Skeletal muscle tissue (tissue), 3 donors: ENCODE measurements at regions not wholly inside any gene's neighbourhood (a gene's known extent, or its start where the extent isn't known, plus 50 kb on each side); places are given as distances from the start of the nearest gene placed in this dataset.

Experiments
- H3K27ac ChIP-seq: one replicate; pipeline ENCODE4 v1.7.0; 2013; ENCODE audit warnings: mild to moderate bottlenecking, low read depth, low read length, inconsistent platforms
- H3K27me3 ChIP-seq, 3 donors: one replicate each; pipeline ENCODE4 v1.7.0; 2013; ENCODE audit warnings: low read length in 3 of 3; ENCODE audit not compliant: control insufficient read depth in 3 of 3, insufficient read depth in 3 of 3
- H3K36me3 ChIP-seq, 3 donors: one replicate each; pipeline ENCODE4 v1.7.0; 2013; ENCODE audit warnings: low read length in 3 of 3; ENCODE audit not compliant: control insufficient read depth in 3 of 3, insufficient read depth in 3 of 3
- H3K4me1 ChIP-seq, 3 donors: one replicate each; pipeline ENCODE4 v1.7.0; 2013; ENCODE audit warnings: low read length in 3 of 3, mild to moderate bottlenecking in 3 of 3; ENCODE audit not compliant: control insufficient read depth in 3 of 3, insufficient read depth in 3 of 3
- H3K4me3 ChIP-seq, 3 donors: one replicate each; pipeline ENCODE4 v1.7.0; 2013; ENCODE audit warnings: low read length in 3 of 3
- H3K9ac ChIP-seq, 3 donors: one replicate each; pipeline ENCODE4 v1.7.0; 2013; ENCODE audit warnings: low read length in 3 of 3, mild to moderate bottlenecking in 3 of 3, moderate library complexity in 2 of 3, low read depth in 1 of 3
- H3K9me3 ChIP-seq, 3 donors: one replicate each; pipeline ENCODE4 v1.7.0; 2013; ENCODE audit warnings: low read length in 3 of 3; ENCODE audit not compliant: control insufficient read depth in 3 of 3
- donor health status: Osteomylitis.

DNA sequence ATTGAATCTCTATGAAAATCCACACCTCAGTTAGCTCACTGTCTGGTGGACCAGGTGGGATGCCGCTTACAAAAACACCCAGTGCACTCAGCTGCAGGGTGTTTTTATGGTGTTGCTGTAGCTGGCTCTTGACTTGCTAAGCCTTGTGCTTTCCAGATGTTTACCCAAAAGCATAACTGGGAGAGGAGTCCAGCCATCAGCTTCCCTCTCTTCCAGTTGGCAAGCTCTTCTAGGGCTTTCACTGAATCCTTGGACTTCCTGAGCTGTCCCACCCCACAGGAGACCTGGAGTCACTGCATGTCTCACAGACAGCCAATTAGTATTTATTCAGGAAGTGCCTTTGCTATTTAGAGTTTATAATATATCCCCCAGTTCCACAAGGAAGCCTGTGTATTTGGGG, 210.9 kb downstream of the FNDC1 start:
- H3K27ac ChIP-seq, result no peak overlapping the region
- no peak overlapping the region for H3K9ac ChIP-seq
- H3K4me1 ChIP-seq, result peaks cover 0 to 4% (median 4%) of the 10 kb centered on the region in 3 donors
- no peak overlapping the region for H3K4me3 ChIP-seq
- H3K36me3 ChIP-seq, result no peaks in the 10 kb centered on the region
- H3K27me3 ChIP-seq, result no peaks in the 10 kb centered on the region
- no peaks in the 10 kb centered on the region for H3K9me3 ChIP-seq

DNA sequence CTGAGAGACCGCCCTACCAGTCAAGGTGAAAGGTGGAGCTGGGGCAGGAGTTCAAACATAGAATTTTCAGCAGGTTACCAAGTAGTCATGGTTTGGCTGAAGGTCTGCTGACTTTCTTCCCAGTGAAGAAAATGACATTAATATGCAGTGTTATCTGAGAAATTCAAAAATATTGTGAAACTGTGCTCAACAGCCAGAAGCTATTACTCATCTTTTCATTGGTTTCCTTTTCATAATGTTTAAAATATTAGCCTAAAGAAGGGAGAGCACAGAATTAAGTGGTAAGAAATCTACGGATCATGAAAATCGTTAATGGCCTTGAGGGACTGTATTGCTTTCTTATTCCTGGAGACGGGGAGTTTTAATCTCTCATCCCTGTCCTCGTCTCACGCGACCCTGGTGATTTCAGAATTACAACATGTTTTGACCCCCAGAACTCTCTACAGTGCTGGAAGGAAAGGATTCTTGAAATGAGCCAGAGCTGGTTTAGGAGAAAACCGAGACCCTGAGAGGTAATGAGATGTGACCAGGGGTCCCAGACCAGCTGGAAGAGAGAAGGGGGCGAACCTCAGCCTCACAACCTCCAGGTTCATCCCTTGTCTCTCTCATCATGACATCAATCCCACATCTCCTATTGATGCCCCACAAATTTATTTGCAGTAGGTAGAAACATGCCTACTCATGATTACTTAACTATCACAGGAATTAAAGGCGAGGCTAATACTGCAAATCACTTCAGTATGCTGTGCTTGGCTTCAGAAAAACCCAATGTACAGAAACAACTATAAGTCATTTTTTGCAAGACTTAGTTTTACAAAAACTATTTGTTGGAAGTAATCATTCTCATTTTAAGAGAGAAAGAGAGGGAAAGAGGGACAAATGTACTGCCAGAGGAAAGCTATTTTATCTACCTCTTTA, 209.5 kb downstream of the FNDC1 start:
- peaks cover 0 to 4% (median 4%) of the 10 kb centered on the region in 3 donors for H3K4me1 ChIP-seq

DNA sequence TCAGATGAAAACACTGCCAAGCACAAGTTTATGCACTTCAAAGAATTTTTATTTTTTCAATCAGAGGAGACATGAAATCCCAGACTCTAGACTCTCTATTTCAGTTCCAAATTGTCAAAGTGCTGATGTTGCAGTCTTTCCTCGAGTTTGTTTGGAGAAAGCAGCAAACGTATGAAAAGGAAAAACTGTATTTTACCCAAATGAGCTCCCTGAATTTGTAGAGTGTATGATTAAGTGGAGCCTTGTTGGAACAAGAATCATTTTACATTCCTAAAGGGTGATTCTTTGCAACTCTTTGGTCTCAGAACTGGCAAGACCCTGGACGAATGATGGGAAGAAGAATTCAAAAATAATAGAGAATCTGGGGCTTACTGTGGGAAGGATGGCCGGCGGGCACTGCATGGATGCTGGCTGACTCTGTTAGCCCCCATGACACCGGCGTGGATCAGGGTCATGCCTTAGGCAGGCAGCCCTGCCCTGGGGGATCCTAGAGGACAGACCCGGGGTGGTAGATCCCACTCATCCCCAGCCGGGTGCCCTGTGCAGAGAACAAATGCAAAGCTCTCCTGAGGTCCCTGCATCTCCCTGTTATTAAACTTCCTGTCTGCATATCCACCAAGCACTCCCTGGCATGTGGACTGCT, 207.4 kb downstream of the FNDC1 start:
- H3K27ac ChIP-seq, result peak overlapping the region; percentile 51

More for the DNA sequence above, 209.5 kb downstream of the FNDC1 start:
- H3K4me3 ChIP-seq, result no peak overlapping the region
- H3K36me3 ChIP-seq, result no peaks in the 10 kb centered on the region
- no peaks in the 10 kb centered on the region for H3K9me3 ChIP-seq
- H3K27ac ChIP-seq, result no peak overlapping the region
- H3K27me3 ChIP-seq, result peaks cover 0 to 4% (median 0%) of the 10 kb centered on the region in 3 donors
- H3K9ac ChIP-seq, result no peak overlapping the region

DNA sequence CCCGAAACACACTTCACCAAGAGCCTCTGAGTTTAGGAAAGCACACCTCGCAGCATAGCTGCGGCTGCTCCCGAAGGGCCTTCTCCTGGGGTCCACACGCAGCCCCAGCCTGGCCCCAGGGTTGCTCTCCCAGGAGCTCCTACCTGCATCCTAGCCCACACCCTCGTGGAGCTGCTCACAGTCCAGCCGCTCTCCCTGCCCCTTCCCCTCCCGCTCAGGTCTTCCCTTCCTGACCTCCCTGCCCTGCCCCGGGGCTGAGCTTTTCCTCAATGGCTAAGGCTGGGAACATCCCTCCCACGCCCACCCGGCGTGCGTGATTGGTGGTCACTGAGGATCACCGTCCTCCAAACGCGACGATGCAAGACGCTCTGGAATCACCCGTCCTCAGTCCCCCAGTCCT, 205.8 kb downstream of the FNDC1 start:
- H3K4me3 ChIP-seq, result no peak overlapping the region
- H3K27ac ChIP-seq, result no peak overlapping the region
- H3K9ac ChIP-seq, result no peak overlapping the region
- H3K9me3 ChIP-seq, result no peaks in the 10 kb centered on the region
- H3K36me3 ChIP-seq, result no peaks in the 10 kb centered on the region
- H3K27me3 ChIP-seq, result peaks cover 0 to 4% (median 0%) of the 10 kb centered on the region in 3 donors
- peaks cover 0 to 4% (median 4%) of the 10 kb centered on the region in 3 donors for H3K4me1 ChIP-seq

More for the DNA sequence above, 207.4 kb downstream of the FNDC1 start:
- H3K4me3 ChIP-seq, result no peak overlapping the region
- H3K36me3 ChIP-seq, result no peaks in the 10 kb centered on the region
- peaks cover 0 to 4% (median 4%) of the 10 kb centered on the region in 3 donors for H3K4me1 ChIP-seq
- H3K9me3 ChIP-seq, result no peaks in the 10 kb centered on the region
- peaks cover 0 to 4% (median 0%) of the 10 kb centered on the region in 3 donors for H3K27me3 ChIP-seq
- H3K9ac ChIP-seq, result no peak overlapping the region

DNA sequence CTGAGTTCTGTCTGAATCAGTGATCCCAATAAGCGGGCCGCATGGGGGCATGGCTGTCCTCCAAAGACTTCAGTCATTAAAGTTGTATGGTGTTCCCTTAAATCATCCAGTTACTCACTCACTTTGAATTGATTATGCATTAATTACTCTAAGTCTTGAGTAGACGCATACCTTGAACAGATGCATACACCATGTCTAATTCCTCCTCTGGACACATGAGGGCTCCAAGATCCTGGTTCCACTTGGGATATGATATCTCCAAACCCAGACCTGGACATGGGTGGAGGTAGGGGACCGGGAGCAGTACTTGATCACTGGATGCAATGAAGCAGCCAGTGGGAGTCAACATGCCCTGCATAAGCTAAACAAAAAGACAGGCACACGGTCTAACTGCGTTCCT, 204.5 kb downstream of the FNDC1 start:
- Histone ChIP-seq H3K36me3 (no peaks in the 10 kb centered on the region), H3K4me1 (peaks cover 0 to 4% (median 4%) of the 10 kb centered on the region in 3 donors), H3K9me3 (no peaks in the 10 kb centered on the region)

DNA sequence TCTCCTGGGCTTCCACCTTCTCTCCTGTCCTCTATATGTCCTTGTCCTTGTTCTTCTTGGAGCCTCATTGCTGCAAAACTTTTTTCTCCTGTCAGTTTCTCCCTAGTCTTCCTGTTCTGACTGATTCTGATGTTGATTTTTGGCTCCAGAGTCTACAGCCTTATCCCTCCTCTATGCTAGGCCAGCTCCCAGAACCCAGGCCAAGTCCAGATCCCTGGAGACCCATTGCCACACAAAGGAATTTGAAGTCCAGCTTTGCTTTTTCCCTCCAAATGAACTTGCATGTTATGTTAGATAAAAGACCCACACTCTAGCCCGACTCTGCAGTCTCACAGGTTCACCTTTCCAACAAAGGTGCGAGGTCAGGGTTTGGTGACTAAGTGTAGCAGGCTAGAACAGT, 203.1 kb downstream of the FNDC1 start:
- no peak overlapping the region for H3K4me3 ChIP-seq

More for the DNA sequence above, 204.5 kb downstream of the FNDC1 start:
- no peak overlapping the region for H3K9ac ChIP-seq
- peaks cover 0 to 4% (median 0%) of the 10 kb centered on the region in 3 donors for H3K27me3 ChIP-seq
- no peak overlapping the region for H3K4me3 ChIP-seq
- H3K27ac ChIP-seq, result no peak overlapping the region

DNA sequence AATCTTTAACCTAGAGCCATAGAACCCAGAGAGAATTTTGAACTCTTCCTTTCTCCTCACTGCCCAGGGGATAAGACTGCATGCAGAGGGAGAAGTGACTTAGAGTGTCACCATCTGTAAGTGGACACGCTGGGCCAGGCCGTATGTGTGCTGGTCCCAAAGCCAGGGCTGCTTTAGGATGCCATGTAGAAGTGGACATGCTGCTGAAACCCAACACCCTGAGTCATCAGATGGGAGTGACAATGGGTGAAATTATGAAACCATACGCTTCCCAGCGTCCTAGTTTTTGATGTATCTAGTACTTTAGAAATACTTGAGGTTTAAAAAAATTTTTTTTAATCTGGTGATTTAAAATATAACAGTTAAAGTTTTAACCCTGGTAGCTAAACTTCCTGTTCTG, 191.1 kb downstream of the FNDC1 start:
- no peak overlapping the region for H3K4me3 ChIP-seq
- no peak overlapping the region for H3K9ac ChIP-seq
- no peaks in the 10 kb centered on the region for H3K36me3 ChIP-seq
- H3K9me3 ChIP-seq, result no peaks in the 10 kb centered on the region
- peaks cover 0 to 6% (median 0%) of the 10 kb centered on the region in 3 donors for H3K27me3 ChIP-seq
- H3K27ac ChIP-seq, result no peak overlapping the region
- H3K4me1 ChIP-seq, result peaks cover 0 to 2% (median 0%) of the 10 kb centered on the region in 3 donors

More for the DNA sequence above, 203.1 kb downstream of the FNDC1 start:
- no peaks in the 10 kb centered on the region for H3K9me3 ChIP-seq
- H3K27me3 ChIP-seq, result peaks cover 0 to 4% (median 0%) of the 10 kb centered on the region in 3 donors
- no peak overlapping the region for H3K9ac ChIP-seq
- no peaks in the 10 kb centered on the region for H3K36me3 ChIP-seq
- peaks cover 0 to 4% (median 4%) of the 10 kb centered on the region in 3 donors for H3K4me1 ChIP-seq
- H3K27ac ChIP-seq, result no peak overlapping the region

DNA sequence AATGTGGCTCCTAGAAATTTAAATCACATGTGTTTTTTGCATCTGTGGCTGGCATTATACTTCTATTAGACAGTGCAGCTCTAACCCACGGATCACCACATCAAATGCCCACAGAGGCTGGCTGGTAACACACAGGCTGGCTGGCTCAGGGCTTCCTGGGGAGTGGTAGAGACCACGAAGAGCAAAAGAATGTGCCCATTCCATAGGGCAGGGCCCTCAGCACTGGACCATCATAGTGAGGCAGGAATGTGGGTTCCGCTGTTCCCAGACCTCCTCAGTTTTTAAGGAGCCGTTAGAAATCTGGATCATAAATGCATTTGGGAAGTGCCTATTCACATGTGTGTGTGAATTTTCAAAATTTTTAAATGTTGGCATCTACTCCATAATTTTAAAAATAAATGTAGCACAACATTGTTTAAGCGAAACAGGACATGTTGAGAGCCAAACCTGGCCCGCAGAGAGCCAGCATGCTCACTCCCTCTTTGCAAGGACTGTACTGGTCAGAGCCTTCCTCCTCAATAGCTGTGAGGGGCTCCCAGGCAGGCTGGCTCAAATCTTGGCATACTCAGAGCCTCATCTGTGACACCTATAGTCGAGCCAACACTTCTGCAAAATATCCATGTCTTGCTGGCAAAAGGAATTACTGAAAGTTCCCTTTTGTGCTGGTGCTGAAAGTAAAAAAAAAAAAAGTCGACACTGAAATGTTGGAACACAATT, 190.5 kb downstream of the FNDC1 start:
- Histone ChIP-seq H3K9me3 (no peaks in the 10 kb centered on the region), H3K9ac (no peak overlapping the region), H3K36me3 (no peaks in the 10 kb centered on the region), H3K4me3 (no peak overlapping the region), H3K27ac (no peak overlapping the region), H3K27me3 (peaks cover 0 to 6% (median 0%) of the 10 kb centered on the region in 3 donors), H3K4me1 (peaks cover 0 to 2% (median 0%) of the 10 kb centered on the region in 3 donors)

DNA sequence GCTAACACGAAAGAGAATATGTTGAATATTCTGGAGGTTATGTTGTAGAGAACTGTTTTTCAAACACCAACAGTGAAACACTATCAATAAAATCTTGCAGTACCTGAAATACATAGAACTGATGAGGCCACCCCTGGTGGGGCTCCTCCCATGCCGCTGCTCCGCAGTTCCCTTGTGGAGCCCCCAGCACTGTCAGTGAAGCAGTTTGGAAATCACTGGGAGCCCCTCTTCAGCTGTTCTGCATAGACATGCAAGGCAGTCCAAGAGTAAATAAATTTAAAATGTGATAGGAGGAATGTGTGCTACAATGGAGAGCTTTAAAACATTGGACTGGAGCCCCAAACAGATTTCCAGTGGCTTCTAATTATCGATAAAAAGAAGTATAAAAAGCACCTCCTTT, 189.4 kb downstream of the FNDC1 start:
- Histone ChIP-seq H3K9ac (no peak overlapping the region), H3K4me3 (no peak overlapping the region)

More for the DNA sequence above, 189.4 kb downstream of the FNDC1 start:
- Histone ChIP-seq H3K4me1 (peaks cover 0 to 2% (median 0%) of the 10 kb centered on the region in 3 donors), H3K36me3 (no peaks in the 10 kb centered on the region), H3K27me3 (peaks cover 0 to 6% (median 0%) of the 10 kb centered on the region in 3 donors), H3K9me3 (no peaks in the 10 kb centered on the region), H3K27ac (no peak overlapping the region)
